ENCODE measurements at regions not wholly inside any gene's neighbourhood (a gene's known extent, or its start where the extent isn't known, plus 50 kb on each side); places are given as distances from the start of the nearest gene placed in this dataset.
"Not testable (repeated sequence)": the region's sequence is repeated elsewhere in the genome, so short reads cannot be mapped to it uniquely, and the experiment has no call there.

DNA sequence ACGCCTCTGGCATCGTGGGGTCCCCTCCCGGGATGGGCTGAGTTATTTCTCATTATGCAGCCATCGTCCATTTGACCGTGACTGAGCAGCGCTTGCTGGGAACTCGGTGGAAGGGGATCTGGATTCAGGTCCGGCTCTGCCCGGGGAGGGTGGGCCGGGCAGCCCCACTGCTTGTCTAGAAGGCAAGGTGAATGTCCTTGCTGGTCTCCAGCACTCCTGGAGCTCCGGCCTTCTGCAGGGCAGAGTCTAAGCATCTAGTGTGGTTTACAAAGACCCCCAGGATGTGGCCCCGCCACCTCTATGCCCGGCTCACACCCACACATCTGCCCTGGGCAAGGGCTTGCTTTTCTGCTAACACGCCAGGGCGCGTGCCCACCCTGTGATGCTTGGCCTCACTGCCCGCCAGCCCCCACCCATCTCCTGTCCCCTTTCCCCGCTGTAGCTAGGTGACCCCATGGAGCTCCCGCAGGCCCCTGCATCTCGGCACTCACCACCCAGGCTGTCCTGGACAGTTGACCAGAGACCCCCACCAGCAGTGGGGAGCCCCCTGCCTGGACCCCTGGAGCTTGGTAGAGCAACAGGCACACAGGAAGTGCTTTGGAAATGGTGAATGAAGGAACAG lies 151.0 kb upstream of the CHST15 start:
- no peak for DNase-seq (ENCODE audit: low spot score)

DNA sequence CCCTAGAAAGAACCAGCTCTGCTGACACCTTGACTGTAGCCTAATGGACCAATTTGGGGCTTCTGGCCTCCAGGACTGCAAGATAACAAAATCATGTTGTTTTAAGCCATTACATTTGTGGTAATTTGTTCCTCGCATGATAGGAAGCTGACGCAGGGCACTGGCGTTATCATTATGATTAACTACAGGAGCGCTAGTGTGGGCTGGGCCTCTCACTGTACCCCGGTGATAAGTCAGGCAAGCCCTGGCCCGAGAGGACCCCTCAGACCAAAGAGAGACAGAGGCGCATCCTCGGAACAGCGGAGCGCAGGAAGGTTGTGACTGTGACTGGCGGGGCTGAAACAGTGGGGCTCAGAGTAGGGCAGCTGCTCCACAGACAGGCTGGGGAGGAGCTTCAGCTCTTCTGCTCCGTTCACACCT lies 150.3 kb upstream of the CHST15 start:
- DNase-seq (ENCODE audit: low spot score): no peak

- DNase-seq (ENCODE audit: low spot score): no peak
These were observed 149.4 kb upstream of the CHST15 start for GRCh38 chr10:124242791-124243190.

DNA sequence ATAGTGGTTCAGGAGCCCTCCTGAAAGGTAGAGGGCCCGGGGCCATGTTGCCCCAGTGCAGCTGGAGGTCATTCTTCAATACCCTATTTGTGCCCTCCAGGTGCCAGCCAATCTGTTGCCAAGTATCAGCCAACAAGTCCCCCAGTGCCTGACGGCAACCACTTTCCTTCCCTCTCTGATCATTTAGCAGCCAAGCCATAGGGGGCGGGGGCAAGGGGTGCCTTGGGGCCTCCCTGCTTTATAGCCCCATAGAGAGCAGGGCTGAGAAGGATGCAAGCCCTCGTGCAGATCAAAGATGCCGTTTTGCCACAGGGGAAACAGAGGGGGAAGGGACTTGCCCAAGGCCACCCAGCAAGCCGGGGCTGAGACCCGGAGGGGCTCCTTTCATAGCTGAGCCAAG lies 149.0 kb upstream of the CHST15 start:
- no peak for DNase-seq (ENCODE audit: low spot score)

DNA sequence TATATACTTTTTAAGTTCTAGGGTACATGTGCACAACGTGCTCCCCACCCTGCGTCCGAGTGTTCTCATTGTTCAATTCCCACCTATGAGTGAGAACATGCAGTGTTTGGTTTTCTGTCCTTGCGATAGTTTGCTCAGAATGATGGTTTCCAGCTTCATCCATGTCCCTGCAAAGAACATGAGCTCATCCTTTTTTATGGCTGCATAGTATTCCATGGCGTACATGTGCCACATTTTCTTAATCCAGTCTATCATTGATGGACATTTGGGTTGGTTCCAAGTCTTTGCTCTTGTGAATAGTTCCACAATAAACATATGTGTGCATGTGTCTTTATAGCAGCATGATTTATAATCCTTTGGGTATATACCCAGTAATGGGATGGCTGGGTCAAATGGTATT lies 148.1 kb upstream of the CHST15 start:
- not testable (repeated sequence) for DNase-seq (ENCODE audit: low spot score)

DNA sequence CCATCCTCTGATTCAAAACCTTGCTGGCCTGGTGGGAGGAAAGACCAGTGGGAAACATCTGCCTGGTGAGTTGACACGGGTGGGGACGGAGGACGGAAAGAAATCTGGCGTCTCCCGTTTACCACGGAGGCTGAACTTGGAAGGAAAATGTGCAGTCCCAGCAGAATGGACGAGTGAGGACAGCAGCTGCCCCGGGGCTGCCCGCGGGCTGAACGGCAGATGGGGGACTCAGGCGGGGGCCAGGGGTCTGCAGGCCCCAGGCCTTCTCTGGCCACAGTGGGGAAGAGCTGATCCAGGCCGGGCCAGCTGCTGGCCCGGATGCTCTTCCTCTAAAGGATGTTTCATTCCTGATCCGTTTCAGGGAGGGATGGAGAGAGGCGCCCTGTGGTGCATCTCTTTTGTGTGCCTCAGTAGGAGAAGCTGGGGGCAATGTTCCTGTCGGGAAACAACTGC lies 147.5 kb upstream of the CHST15 start:
- DNase-seq (ENCODE audit: low spot score): no peak

GRCh38 chr10:124239696-124240095 lies 146.3 kb upstream of the CHST15 start:
- DNase-seq (ENCODE audit: low spot score): no peak

DNA sequence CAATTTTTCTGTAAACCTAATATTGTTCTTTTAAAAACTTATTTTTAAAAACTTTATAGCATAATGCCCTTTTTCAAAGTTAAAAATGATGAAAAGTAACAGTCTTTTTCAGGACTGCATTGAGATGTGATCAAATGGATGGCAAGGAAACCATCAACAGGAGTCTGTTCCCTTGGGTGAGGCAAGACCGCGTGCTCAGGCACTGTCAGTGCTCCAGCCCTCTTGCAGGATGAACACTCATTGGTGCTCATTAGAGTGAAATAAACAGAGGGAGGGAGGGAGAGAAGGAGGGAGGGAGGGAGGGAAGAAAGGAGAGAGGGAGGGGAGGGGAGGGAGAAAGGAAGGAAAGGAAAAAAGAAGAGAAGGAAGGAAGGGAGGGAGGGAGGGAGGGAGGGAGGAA lies 145.7 kb upstream of the CHST15 start:
- DNase-seq (ENCODE audit: low spot score): no peak

DNA sequence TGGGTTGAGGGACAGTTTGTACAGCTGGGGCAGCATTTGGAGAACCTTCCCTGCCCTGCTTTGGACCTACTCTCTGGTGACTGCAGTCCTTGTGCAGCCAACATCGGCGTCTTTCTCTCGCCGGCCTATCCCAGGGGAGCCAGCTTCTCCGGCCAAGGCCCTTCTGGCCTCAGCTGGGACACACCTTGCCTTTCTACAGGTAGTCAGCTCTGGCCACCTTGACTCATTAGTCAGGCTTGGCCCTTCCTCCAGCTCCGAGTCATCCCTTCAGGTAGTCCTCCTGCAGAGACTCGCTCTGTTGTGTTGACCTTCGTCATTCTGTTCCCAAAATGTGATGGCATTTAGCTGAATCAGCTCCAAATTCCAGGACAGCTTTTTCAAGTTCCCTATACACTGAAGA lies 145.0 kb upstream of the CHST15 start:
- no peak for DNase-seq (ENCODE audit: low spot score)

GRCh38 chr10:124237282-124237961 lies 144.0 kb upstream of the CHST15 start:
- DNase-seq (ENCODE audit: low spot score): no peak

DNA sequence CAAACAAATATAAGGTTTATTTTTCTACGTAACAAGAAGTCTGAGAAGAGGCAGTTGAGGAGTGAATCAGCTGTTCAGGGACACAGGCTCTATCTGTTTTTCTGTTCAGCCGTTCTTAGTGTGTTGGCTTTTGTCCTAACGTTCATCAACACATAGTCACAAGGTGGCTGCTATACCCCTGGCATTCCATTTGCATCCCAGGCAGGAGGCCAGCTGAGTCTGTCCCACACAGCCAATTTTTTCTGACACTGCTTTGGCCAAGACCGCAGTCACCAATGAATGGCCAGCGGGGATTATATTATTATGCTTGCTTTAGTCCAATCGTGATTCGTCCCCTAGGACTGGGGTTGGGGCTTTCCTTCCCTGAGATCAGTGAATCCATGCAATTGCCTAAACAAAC lies 143.4 kb upstream of the CHST15 start:
- no peak for DNase-seq (ENCODE audit: low spot score)

GRCh38 chr10:124236136-124236535 lies 142.7 kb upstream of the CHST15 start:
- no peak for DNase-seq (ENCODE audit: low spot score)

DNA sequence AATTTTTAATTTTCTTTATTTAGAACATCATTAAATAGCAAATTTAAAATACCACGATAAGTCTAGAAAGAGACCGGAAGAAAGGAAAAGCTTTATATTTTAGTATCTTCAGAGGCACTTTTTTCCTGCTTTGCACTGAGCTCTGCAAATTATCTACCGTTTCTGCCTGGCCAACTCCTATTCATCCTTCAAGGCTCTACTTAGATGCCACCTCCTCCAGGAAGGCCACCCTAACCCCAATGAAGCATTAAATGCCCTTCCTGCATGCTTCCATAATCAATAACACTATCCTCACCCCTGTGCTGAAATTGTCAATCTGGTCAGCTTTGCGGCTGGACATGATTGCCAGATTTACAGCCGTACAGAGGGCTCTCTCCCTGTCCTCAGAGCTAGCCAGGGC lies 141.8 kb upstream of the CHST15 start:
- DNase-seq (ENCODE audit: low spot score): no peak

- DNase-seq (ENCODE audit: low spot score): no peak
These were observed 140.2 kb upstream of the CHST15 start for GRCh38 chr10:124233546-124234138.

GRCh38 chr10:124232686-124233545 lies 139.5 kb upstream of the CHST15 start:
- DNase-seq (ENCODE audit: low spot score): no peak

GRCh38 chr10:124231168-124232155 lies 138.1 kb upstream of the CHST15 start:
- no peak for DNase-seq (ENCODE audit: low spot score)

DNA sequence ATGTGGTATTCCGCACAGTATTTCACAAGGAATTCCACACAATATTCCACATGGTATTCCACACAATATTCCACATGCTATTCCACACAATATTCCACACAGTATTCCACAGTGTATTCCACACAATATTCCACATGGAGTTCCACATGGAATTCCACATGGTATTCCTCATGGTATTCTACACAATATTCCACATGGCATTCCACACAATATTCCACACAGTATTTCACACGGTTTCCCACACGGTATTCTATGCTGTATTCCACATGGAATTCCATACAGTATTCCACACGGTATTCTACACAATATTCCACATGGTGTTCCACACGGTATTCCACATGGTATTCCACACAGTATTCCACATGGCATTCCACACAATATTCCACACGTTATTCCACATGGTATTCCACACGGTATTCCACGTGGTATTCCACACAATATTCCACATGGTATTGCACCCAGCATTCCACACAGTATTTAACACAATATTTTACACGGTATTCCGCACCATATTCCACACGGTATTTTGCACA lies 137.3 kb upstream of the CHST15 start:
- no peak for DNase-seq (ENCODE audit: low spot score)

DNA sequence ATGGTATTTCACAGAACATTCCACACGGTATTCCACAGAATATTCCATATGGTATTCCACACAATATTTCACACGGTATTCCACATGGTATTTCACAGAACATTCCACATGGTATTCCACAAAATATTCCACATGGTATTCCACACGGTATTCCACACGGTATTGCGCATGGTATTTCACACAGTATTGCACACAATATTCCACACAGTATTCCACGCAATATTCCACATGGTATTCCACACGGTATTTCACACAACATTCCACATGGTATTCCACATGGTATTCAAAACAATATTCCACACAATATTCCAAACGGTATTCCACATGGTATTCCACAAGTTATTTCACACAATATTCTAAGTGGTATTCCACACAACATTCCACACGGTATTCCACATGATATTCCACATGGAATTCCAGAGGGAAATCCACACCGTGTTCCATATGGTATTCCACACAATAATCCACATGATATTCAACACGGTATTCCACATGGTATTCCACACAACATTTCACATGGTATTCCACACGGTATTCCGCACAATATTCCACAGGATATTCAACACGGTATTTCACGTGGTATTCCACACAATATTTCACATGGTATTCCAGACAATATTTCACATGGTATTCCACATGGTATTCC lies 136.7 kb upstream of the CHST15 start:
- DNase-seq (ENCODE audit: low spot score): no peak

DNA sequence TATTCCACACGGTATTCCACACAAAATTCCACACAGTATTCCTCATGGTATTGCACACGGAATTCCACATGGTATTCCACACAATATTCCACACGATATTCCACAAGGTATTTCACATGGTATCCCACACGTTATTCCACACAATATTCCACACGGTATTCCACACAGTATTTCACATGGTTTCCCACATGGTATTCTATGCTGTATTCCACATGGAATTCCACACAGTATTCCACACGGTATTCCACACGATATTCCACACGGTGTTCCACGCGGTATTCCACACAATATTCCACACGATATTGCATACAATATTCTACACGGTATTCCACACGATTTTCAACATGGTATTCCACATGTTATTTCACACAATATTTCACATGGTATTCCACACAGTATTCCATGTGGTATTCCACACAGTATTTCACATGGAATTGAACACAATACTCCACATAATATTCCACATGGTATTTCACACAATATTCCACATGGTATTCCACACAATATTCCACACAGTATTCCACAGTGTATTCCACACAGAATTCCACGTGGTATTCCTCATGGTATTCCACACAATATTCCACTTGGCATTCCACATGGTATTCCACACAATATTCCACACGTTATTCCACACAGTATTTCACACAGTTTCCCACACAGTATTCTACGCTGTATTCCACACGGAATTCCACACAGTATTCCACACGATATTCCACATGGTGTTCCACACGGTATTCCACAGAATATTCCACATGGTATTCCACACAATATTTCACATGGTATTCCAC lies 136.0 kb upstream of the CHST15 start:
- DNase-seq (ENCODE audit: low spot score): no peak

DNA sequence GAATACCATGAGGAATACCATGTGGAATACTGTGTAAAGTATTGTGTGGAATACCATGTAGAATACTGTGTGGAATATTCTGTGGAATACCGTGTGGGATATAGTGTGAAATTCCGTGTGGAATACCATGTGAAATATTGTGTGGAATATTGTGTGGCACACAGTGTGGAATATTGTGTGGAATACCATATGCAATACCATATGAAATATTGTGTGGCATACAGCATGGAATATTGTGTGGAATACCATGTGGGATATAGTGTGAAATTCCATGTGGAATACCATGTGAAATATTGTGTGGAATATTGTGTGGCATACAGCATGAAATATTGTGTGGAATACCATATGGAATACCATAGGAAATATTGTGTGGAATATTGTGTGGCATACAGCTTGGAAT lies 135.1 kb upstream of the CHST15 start:
- DNase-seq (ENCODE audit: low spot score): no peak
